OCI-LY1 (cell line): ENCODE measurements at regions not wholly inside any gene's neighbourhood (a gene's known extent, or its start where the extent isn't known, plus 50 kb on each side); places are given as distances from the start of the nearest gene placed in this dataset.

Source experiments
- CTCF ChIP-seq: fragments of 200-600 bp; sonication (generic), shearing (Covaris generic); IDR thresholded peaks from 2 replicates; pipeline ENCODE4 v1.5.1; 2017; ENCODE audit warnings: mild to moderate bottlenecking, antibody characterized with exemption, low read length, moderate library complexity, mixed read lengths
- EZH2 ChIP-seq: fragments of 200-600 bp; sonication (generic), shearing (Covaris generic); IDR thresholded peaks from 2 replicates; pipeline ENCODE4 v1.8.0; 2017; ENCODE audit warnings: borderline replicate concordance, mixed run types, mild to moderate bottlenecking, antibody characterized with exemption, low read length, moderate library complexity, mixed read lengths

- TF ChIP-seq CTCF (no peak), EZH2 (no peak)
Observed at GRCh38 chr4:148793221-148793620, 351.0 kb upstream of the NR3C2 start.
